OCI-LY1 (cell line): ENCODE measurements at regions not wholly inside any gene's neighbourhood (a gene's known extent, or its start where the extent isn't known, plus 50 kb on each side); places are given as distances from the start of the nearest gene placed in this dataset.

Experiments used
- H2AFZ ChIP-seq: fragments of 200-600 bp; sonication (generic), shearing (Covaris generic); 2 replicates; pipeline ENCODE4 v1.6.0; 2014; ENCODE audit warnings: antibody characterized with exemption, mild to moderate bottlenecking, low read length
- H3F3A ChIP-seq: fragments of 200-600 bp; sonication (generic), shearing (Covaris generic); 2 replicates; pipeline ENCODE4 v1.6.0; 2014; ENCODE audit warnings: mild to moderate bottlenecking, antibody characterized with exemption, low read length, moderate library complexity; ENCODE audit not compliant: insufficient read depth
- H3K27ac ChIP-seq: fragments of 200-600 bp; sonication (generic); 2 replicates; pipeline ENCODE4 v1.5.1; 2014; ENCODE audit warnings: low read length, mixed run types, mild to moderate bottlenecking, low read depth; ENCODE audit not compliant: poor library complexity, severe bottlenecking
- H3K27me3 ChIP-seq: fragments of 200-600 bp; sonication (generic); 2 replicates; pipeline ENCODE4 v1.6.0; 2014; ENCODE audit warnings: antibody characterized with exemption, mild to moderate bottlenecking, low read length, moderate library complexity; ENCODE audit not compliant: insufficient read depth
- H3K36me3 ChIP-seq: fragments of 200-600 bp; sonication (generic); 2 replicates; pipeline ENCODE4 v1.6.1; 2014; ENCODE audit warnings: mild to moderate bottlenecking, antibody characterized with exemption, low read length, moderate library complexity, mixed read lengths; ENCODE audit not compliant: insufficient read depth
- H3K4me1 ChIP-seq: fragments of 200-600 bp; sonication (generic); 2 replicates; pipeline ENCODE4 v1.5.1; 2014; ENCODE audit warnings: mild to moderate bottlenecking, low read length, moderate library complexity; ENCODE audit not compliant: insufficient read depth, severe bottlenecking
- H3K4me2 ChIP-seq: fragments of 200-600 bp; sonication (generic), shearing (Covaris generic); 2 replicates; pipeline ENCODE4 v1.6.1; 2014; ENCODE audit warnings: low read length
- H3K4me3 ChIP-seq: fragments of 200-600 bp; sonication (generic); 2 replicates; pipeline ENCODE4 v1.5.1; 2014; ENCODE audit warnings: low read length, low read depth, mild to moderate bottlenecking, mixed read lengths; ENCODE audit not compliant: poor library complexity, severe bottlenecking
- H3K79me2 ChIP-seq: fragments of 200-600 bp; shearing (Covaris generic); 2 replicates; pipeline ENCODE4 v1.6.1; 2016; ENCODE audit warnings: mixed run types, low read length, mixed read lengths; ENCODE audit not compliant: insufficient read depth
- H3K9ac ChIP-seq: fragments of 200-600 bp; sonication (generic), shearing (Covaris generic); 2 replicates; pipeline ENCODE4 v1.6.1; 2014; ENCODE audit warnings: mild to moderate bottlenecking, low read length, mixed read lengths
- H3K9me2 ChIP-seq: fragments of 200-600 bp; sonication (generic), shearing (Covaris generic); 2 replicates; pipeline ENCODE4 v1.6.1; 2014; ENCODE audit warnings: low read depth, mild to moderate bottlenecking, low read length, mixed read lengths
- H3K9me3 ChIP-seq: fragments of 200-600 bp; shearing (Covaris generic); 2 replicates; pipeline ENCODE4 v1.6.1; 2014; ENCODE audit warnings: low read length, mixed read lengths
- H4K20me1 ChIP-seq: fragments of 200-600 bp; sonication (generic), shearing (Covaris generic); 2 replicates; pipeline ENCODE4 v1.6.0; 2016; ENCODE audit warnings: mild to moderate bottlenecking, low read length; ENCODE audit not compliant: insufficient read depth
- EZH2 ChIP-seq: fragments of 200-600 bp; sonication (generic), shearing (Covaris generic); IDR thresholded peaks from 2 replicates; pipeline ENCODE4 v1.8.0; 2017; ENCODE audit warnings: borderline replicate concordance, mixed run types, mild to moderate bottlenecking, antibody characterized with exemption, low read length, moderate library complexity, mixed read lengths
- TF ChIP-seq, protein P1 (sequence below): fragments of 200-600 bp; sonication (generic), shearing (Covaris generic); IDR thresholded peaks from 2 replicates; pipeline ENCODE4 v1.5.1; 2017; ENCODE audit warnings: mild to moderate bottlenecking, antibody characterized with exemption, low read length, moderate library complexity, mixed read lengths

- Histone ChIP-seq H3F3A (no peaks in the 10 kb centered on the region), H3K27ac (no peak overlapping the region), H3K36me3 (no peaks in the 10 kb centered on the region), H3K4me3 (no peak overlapping the region), H4K20me1 (no peaks in the 10 kb centered on the region), H3K4me1 (no peaks in the 10 kb centered on the region), H3K9me2 (no peaks in the 10 kb centered on the region), H3K9ac (no peak overlapping the region), H3K4me2 (no peak overlapping the region), H3K27me3 (no peaks in the 10 kb centered on the region), H2AFZ (no peak overlapping the region), H3K79me2 (no peaks in the 10 kb centered on the region), H3K9me3 (no peaks in the 10 kb centered on the region)
- TF ChIP-seq, protein P1, sequence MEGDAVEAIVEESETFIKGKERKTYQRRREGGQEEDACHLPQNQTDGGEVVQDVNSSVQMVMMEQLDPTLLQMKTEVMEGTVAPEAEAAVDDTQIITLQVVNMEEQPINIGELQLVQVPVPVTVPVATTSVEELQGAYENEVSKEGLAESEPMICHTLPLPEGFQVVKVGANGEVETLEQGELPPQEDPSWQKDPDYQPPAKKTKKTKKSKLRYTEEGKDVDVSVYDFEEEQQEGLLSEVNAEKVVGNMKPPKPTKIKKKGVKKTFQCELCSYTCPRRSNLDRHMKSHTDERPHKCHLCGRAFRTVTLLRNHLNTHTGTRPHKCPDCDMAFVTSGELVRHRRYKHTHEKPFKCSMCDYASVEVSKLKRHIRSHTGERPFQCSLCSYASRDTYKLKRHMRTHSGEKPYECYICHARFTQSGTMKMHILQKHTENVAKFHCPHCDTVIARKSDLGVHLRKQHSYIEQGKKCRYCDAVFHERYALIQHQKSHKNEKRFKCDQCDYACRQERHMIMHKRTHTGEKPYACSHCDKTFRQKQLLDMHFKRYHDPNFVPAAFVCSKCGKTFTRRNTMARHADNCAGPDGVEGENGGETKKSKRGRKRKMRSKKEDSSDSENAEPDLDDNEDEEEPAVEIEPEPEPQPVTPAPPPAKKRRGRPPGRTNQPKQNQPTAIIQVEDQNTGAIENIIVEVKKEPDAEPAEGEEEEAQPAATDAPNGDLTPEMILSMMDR, result no peak
- TF ChIP-seq EZH2, result no peak
Measured at GRCh38 chr2:186068139-186068801, 329.7 kb downstream of the FSIP2 start.

DNA sequence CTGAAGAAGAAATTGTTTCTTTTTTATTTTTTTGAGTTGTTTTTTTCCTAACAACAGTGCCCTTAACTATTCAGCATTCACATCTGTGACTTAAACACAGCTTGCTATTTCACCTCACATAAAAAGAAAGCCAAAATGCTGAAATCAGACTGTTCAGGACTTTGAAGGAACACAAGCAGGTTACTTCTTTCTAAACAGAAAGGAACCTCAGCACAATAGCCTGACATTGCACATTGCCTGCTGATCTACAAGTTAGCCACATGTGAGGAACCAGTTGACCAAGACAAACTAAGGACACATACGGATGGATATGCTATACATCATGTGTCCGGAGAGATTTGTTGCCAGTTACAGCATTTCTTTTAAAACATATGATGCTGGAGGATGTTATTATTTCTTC, 331.1 kb downstream of the FSIP2 start:
- Histone ChIP-seq H3K36me3 (no peaks in the 10 kb centered on the region), H3K27ac (no peak overlapping the region), H3F3A (no peaks in the 10 kb centered on the region), H3K4me3 (no peak overlapping the region), H3K4me2 (no peak overlapping the region), H3K9me2 (no peaks in the 10 kb centered on the region), H3K79me2 (no peaks in the 10 kb centered on the region), H3K9ac (no peak overlapping the region), H3K4me1 (no peaks in the 10 kb centered on the region), H3K9me3 (no peaks in the 10 kb centered on the region), H4K20me1 (no peaks in the 10 kb centered on the region), H2AFZ (no peak overlapping the region), H3K27me3 (no peaks in the 10 kb centered on the region)
- TF ChIP-seq, protein P1, result no peak
- no peak for TF ChIP-seq EZH2

GRCh38 chr2:186085226-186085625, 346.6 kb downstream of the FSIP2 start:
- Histone ChIP-seq H4K20me1 (no peaks in the 10 kb centered on the region), H3K79me2 (no peaks in the 10 kb centered on the region), H3K4me2 (no peak overlapping the region), H3K4me1 (no peaks in the 10 kb centered on the region), H3F3A (no peaks in the 10 kb centered on the region), H3K27me3 (no peaks in the 10 kb centered on the region), H3K9ac (no peak overlapping the region), H3K9me3 (no peaks in the 10 kb centered on the region), H3K4me3 (no peak overlapping the region), H3K9me2 (no peaks in the 10 kb centered on the region), H3K27ac (no peak overlapping the region), H2AFZ (no peak overlapping the region), H3K36me3 (no peaks in the 10 kb centered on the region)
- TF ChIP-seq EZH2, result no peak
- TF ChIP-seq, protein P1, result no peak
